ENCODE measurements at regions not wholly inside any gene's neighbourhood (a gene's known extent, or its start where the extent isn't known, plus 50 kb on each side); places are given as distances from the start of the nearest gene placed in this dataset.

DNA sequence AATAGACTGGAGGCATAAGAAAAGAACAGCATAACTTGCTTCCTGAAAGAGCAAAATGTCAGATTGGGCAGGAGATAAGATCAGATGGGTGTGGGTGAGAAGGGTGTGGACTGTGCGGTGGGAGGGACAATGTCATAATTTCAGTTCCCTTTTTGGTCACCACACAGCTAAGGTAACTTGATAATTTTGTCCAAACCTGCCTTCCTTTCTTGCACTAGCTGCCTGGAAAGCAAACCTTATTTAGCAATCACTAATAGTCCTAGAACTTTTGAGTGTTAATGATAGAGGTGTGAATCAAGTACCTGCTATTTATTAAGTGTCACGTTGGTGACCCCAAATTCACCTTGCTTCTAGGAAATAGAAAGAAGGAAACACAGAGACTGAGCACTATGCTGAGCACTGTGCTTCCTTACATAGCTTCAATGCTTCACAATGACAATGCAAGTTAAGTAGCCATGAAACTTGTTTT, 72.4 kb upstream of the SP4 start:
- in situ Hi-C loops (cut with HindIII; ENCODE audit: low sequenced_read_pairs) = no loop called here

DNA sequence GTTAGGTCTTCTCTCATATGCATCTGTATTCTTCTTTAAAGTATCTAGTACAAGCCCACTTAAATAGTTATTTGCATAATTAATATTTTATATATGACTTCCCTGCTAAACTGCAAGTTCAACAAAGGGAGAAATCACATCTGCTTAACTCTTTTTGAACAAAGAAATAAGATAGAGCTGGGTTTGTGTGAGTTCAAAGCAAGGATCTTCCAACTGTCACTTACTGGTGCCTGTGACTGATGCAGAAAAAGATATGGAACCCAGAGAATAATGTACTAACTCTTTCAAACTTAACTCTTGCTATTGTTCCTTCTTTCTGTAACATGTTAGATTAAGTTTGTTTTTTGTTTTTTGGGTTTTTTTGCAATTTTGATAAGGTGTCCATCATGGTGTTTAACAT, 71.3 kb upstream of the SP4 start:
- in situ Hi-C loops (cut with HindIII; ENCODE audit: low sequenced_read_pairs) = no loop called here

DNA sequence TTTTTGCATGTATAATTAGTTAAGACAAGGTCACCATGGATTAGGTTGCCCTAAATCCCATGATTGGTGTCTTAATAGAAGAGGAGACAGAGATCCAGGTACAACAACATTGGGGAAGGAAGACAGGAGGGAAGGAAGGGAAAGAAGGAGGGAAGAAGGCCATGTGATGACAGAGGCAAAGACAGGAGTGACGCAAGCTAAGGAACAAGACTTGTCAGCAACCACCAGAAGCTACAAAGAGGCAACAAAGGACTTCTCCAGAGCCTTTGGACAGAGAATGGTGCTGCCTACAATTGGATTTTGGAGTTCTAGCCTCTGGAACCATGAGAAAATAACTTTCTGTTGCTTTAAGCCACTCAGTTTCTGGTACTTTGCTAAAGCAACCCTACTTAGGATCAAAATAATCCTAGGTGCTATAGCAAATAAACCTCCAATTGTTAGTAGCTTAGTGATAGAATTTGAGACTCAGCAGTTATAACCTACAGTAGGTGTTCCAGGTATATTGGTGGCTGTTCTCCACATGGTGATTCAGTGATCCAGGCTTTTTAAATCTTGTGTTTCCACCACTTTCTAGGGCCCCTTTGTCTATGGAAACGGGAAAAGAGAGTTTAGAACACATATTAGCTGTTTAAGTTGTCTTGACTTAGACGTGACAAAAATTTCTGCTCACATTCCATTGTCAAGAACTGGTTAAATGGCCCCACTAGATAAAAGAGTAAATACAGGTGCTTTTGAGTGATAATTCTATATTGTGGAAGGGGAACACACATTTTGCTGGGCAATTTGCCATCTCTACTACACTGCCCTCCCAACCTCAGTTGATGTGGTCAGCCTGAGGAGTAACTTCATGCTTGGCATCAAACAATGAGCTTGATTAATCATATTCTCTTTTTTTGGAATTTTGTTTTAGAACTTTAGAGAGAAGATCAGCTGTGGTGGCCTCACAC, 70.5 kb upstream of the SP4 start:
- in situ Hi-C loops (cut with HindIII; ENCODE audit: low sequenced_read_pairs) = no loop called here

DNA sequence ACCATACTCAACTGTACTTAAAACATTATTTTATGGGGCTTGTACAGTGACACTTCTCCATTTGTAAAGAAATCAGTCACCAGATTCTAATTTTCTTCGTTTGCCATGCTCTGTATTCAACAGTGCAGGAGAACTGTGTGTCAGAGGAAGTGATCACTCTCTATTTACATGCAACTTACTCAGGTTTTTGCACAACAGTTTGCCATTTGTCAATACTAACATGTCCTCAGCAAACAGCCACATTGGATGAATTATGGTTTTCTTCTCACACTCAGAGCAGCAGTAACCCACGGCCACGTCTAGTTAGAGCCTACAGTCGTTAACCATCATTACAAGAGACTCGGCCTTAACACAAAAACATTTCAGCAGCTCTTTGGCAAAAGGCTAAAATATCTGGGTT, 69.2 kb upstream of the SP4 start:
- in situ Hi-C loops (cut with HindIII; ENCODE audit: low sequenced_read_pairs) = no loop called here

DNA sequence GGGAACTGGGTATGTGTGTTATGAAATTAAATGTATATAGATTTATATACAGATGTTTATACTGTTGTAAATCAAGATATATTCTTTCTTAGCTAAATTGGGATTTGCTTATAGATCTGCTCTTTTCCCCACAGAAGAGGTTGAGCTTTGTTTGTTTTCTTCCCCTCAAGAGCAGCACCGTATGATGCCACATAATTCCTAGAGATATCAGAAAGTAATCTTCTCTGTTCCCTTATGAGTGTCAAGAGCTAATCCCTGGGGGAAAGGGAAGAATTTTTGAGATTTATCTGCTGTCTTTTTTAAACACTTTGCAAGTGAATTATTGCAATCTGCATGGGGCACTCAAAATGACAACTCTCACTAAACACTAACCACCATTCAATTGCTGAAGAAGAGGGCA, 68.7 kb upstream of the SP4 start:
- in situ Hi-C loops (cut with HindIII; ENCODE audit: low sequenced_read_pairs) = no loop called here

GRCh38 chr7:21361413-21362125, 66.3 kb upstream of the SP4 start:
- in situ Hi-C loops (cut with HindIII; ENCODE audit: low sequenced_read_pairs) = no loop called here

DNA sequence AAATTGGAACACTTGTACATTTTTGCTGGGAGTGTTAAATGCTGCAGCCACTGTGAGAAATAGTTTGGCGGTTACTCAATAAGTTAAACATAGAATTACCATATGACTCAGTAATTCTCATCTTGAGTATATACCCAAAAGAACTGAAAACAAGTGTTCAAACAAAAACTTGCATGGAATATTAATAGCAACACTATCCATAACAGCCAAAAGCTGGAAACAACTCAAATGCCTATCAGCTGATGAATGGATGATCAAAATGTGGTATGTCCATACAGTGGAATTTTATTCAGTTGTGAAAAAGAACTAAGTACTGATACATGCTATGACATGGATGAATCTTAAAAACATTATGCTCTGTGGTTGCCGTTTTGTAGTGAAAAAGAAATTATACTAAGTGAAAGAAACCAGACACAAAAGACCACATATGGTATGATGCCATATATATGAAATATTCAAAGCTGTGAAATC, 63.0 kb upstream of the SP4 start:
- in situ Hi-C loops (cut with HindIII; ENCODE audit: low sequenced_read_pairs) = no loop called here

- in situ Hi-C loops (cut with HindIII; ENCODE audit: low sequenced_read_pairs) = no loop called here
Measured at GRCh38 chr7:21365866-21366624, 61.8 kb upstream of the SP4 start.

GRCh38 chr7:21367081-21367480, 60.8 kb upstream of the SP4 start:
- in situ Hi-C loops (cut with HindIII; ENCODE audit: low sequenced_read_pairs) = no loop called here

DNA sequence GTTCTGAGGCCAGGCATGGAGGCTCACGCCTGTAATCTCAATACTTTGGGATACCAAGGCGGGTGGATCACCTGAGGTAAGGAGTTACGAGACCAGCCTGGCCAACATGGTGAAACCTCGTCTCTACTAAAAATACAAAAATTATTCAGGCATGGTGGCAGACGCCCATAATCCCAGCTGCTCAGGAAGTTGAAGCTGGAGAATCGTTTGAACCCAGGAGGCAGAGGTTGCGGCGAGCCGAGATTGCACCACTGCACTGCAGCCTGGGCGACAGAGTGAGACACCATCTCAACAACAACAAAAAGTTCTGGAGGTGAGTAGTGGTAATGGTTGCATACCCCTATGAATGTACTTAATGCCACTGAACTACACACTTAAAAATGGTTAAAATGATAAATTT, 60.3 kb upstream of the SP4 start:
- in situ Hi-C loops (cut with HindIII; ENCODE audit: low sequenced_read_pairs) = no loop called here

DNA sequence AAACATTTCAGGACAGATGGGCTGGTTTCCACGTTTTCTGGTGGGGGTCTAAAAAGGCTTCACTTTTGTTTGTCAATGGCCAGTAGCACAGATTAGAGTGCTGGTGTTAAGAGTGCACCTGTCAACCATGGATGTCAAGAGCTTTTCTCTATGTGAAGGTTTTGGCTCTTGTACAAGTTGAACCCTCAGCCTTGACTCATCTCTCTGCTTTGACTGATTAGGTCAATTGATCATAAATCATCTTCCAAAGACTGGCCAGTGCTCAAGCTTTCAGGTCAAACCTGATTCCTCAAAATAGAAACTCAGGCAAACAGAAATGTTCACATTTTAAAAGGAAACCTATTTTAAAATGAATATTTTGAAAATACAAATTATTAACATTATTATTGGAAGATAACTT, 59.6 kb upstream of the SP4 start:
- in situ Hi-C loops (cut with HindIII; ENCODE audit: low sequenced_read_pairs) = no loop called here

DNA sequence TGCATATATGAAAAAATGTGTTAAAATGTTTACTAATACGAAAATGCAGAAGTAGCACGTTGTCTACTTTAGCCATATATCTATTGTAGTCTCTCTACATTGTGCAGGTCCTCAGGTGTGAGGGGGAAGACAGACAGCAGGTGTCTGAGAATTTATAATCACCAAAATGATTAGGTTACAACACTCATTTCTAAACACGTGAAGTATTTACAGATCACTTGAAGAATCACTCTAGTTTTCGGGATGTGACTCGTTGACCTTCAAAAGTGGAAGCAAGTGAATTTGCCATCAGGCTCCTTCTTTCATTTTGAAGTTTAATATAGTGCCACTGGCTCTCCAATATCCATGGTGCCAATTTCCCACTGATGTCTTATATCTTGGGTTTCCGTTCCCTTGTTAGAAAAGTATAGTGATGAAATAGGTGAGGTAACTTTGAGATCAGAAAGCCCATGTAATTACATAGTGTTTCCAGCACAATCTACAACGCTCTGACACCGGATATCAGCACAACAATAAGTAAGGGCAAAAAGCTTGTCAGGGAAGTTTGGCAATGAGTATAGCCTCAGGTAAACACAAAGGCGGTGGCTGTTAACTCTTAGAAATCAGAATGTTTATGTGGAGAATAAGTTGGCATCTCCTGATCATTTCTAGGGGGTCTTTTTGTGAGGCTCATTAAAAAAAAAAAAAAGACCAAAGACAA, 57.5 kb upstream of the SP4 start:
- in situ Hi-C loops (cut with HindIII; ENCODE audit: low sequenced_read_pairs) = no loop called here

GRCh38 chr7:21371360-21371759, 56.5 kb upstream of the SP4 start:
- in situ Hi-C loops (cut with HindIII; ENCODE audit: low sequenced_read_pairs) = no loop called here

DNA sequence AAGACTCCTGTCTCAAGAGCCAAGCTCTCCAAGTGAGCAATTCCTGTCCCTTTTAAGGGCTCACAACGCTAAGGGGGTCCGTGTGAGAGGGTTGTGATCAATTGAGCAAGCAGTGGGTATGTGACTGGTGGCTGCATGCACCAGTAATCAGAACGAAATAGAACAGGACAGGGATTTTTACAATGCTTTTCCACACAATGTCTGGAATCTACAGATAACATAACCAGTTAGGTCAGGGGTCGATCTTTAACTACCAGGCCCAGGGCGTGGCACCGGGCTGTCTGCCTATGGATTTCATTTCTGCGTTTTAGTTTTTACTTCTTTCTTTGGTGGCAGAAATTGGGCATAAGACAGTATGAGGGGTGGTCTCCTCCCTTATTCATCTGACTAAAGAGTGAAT, 54.9 kb upstream of the SP4 start:
- in situ Hi-C loops (cut with HindIII; ENCODE audit: low sequenced_read_pairs) = no loop called here

GRCh38 chr7:21374134-21374533, 53.7 kb upstream of the SP4 start:
- in situ Hi-C loops (cut with HindIII; ENCODE audit: low sequenced_read_pairs) = no loop called here

- in situ Hi-C loops (cut with HindIII; ENCODE audit: low sequenced_read_pairs) = no loop called here
Measured at GRCh38 chr7:21377545-21377944, 50.3 kb upstream of the SP4 start.
